ENCODE measurements at regions not wholly inside any gene's neighbourhood (a gene's known extent, or its start where the extent isn't known, plus 50 kb on each side); places are given as distances from the start of the nearest gene placed in this dataset.

GRCh38 chr7:9863545-9863944, 1110.1 kb upstream of the PHF14 start:
- TF ChIP-seq, protein P1, sequence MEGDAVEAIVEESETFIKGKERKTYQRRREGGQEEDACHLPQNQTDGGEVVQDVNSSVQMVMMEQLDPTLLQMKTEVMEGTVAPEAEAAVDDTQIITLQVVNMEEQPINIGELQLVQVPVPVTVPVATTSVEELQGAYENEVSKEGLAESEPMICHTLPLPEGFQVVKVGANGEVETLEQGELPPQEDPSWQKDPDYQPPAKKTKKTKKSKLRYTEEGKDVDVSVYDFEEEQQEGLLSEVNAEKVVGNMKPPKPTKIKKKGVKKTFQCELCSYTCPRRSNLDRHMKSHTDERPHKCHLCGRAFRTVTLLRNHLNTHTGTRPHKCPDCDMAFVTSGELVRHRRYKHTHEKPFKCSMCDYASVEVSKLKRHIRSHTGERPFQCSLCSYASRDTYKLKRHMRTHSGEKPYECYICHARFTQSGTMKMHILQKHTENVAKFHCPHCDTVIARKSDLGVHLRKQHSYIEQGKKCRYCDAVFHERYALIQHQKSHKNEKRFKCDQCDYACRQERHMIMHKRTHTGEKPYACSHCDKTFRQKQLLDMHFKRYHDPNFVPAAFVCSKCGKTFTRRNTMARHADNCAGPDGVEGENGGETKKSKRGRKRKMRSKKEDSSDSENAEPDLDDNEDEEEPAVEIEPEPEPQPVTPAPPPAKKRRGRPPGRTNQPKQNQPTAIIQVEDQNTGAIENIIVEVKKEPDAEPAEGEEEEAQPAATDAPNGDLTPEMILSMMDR (conservative IDR thresholded peaks at IDR 0.05; ENCODE audit: low read depth, low read length): no peak
- no peak for TF ChIP-seq CHD1 (IDR thresholded peaks at IDR 0.05; ENCODE audit: low read depth, low read length)
- no peak for TF ChIP-seq SMC3 (IDR thresholded peaks at IDR 0.05; ENCODE audit: low read depth, low read length)
- TF ChIP-seq POLR2A (IDR thresholded peaks at IDR 0.05; ENCODE audit: low read depth, low read length): no peak
- TF ChIP-seq RAD21 (IDR thresholded peaks at IDR 0.05; ENCODE audit: low read length): no peak
- no peak for TF ChIP-seq BHLHE40 (IDR thresholded peaks at IDR 0.05; ENCODE audit: low read depth, low read length)

All from IMR-90 (cell line).